ENCODE measurements at regions not wholly inside any gene's neighbourhood (a gene's known extent, or its start where the extent isn't known, plus 50 kb on each side); places are given as distances from the start of the nearest gene placed in this dataset.

DNA sequence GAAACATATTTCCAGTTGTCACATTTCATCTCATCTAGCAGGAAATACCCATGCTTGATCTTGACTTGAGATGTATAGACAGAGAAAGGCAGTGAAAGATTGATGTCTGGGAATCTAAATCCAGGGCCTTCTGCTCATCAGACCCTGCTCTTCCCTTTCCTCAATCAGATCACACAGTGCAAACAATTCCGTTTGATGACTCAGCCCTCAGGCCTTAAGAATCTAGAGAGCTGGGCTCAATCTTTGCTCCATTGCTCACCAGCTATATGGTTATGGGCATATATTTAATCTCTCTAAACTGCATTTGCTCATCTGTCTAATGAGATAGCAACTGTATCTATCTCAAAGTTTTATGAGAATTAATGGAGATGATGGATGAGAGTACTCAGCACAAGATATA lies 201.8 kb upstream of the CCDC196 start:
- Histone ChIP-seq H3K36me3 (ENCODE audit: control insufficient read depth, insufficient read depth, low read length) (no peaks in the 10 kb centered on the region), H3K4me1 (ENCODE audit: control insufficient read depth, insufficient read depth, low read length, poor library complexity, severe bottlenecking) (no peaks in the 10 kb centered on the region), H3K4me3 (ENCODE audit: low read depth, low read length) (no peak overlapping the region), H3K27me3 (ENCODE audit: control insufficient read depth, insufficient read depth, low read length) (no peaks in the 10 kb centered on the region), H3K9me3 (ENCODE audit: control insufficient read depth in 2 of 2, low read length in 2 of 2) (no peaks in the 10 kb centered on the region), H3K27ac (ENCODE audit: insufficient read depth, low read length, poor library complexity, severe bottlenecking) (no peak overlapping the region)
- peaks cover 17% of the 10 kb centered on the region for H3K27me3 Mint-ChIP-seq
- no peak for DNase-seq
- H3K27ac Mint-ChIP-seq = no peak overlapping the region
- H3K4me3 Mint-ChIP-seq = no peak overlapping the region
- H3K36me3 Mint-ChIP-seq = peaks cover 5% of the 10 kb centered on the region
- no peak for ATAC-seq (ENCODE audit: low read depth in 2 of 2)
- peaks cover 0 to 9% (median 2%) of the 10 kb centered on the region in 7 donors for H3K9me3 Mint-ChIP-seq
- no peaks in the 10 kb centered on the region for H3K4me1 Mint-ChIP-seq

DNA sequence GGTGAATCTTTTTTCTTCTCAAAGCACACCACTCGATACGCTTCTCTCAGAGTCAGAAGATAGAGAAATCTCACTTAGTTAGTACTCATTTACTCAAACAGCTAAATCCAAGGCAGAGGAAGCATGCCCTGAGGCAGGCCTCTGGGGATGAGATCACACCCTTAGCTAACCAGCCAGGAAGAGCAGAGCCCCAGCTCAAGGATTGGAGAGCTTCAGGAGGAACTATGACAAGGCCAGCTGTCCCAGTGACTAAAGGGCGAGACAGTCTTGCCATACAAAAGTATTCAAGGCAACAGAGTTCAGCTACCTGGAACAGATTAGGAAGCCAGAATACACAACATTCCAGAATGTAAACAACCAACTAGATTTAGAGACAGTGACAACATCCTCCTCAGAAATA lies 197.7 kb upstream of the CCDC196 start:
- DNase-seq (no peak), ATAC-seq (ENCODE audit: low read depth in 2 of 2) (no peak)
- Mint-ChIP-seq H3K4me3 (no peak overlapping the region), H3K27me3 (peaks cover 13% of the 10 kb centered on the region), H3K4me1 (no peaks in the 10 kb centered on the region), H3K27ac (no peak overlapping the region), H3K36me3 (peaks cover 5% of the 10 kb centered on the region), H3K9me3 (peaks cover 0 to 5% (median 3%) of the 10 kb centered on the region in 7 donors)
- no peaks in the 10 kb centered on the region for H3K9me3 ChIP-seq (ENCODE audit: control insufficient read depth in 2 of 2, low read length in 2 of 2)
- H3K27ac ChIP-seq (ENCODE audit: insufficient read depth, low read length, poor library complexity, severe bottlenecking) = no peak overlapping the region
- H3K36me3 ChIP-seq (ENCODE audit: control insufficient read depth, insufficient read depth, low read length) = no peaks in the 10 kb centered on the region
- no peaks in the 10 kb centered on the region for H3K27me3 ChIP-seq (ENCODE audit: control insufficient read depth, insufficient read depth, low read length)
- H3K4me3 ChIP-seq (ENCODE audit: low read depth, low read length) = no peak overlapping the region
- H3K4me1 ChIP-seq (ENCODE audit: control insufficient read depth, insufficient read depth, low read length, poor library complexity, severe bottlenecking) = no peaks in the 10 kb centered on the region

DNA sequence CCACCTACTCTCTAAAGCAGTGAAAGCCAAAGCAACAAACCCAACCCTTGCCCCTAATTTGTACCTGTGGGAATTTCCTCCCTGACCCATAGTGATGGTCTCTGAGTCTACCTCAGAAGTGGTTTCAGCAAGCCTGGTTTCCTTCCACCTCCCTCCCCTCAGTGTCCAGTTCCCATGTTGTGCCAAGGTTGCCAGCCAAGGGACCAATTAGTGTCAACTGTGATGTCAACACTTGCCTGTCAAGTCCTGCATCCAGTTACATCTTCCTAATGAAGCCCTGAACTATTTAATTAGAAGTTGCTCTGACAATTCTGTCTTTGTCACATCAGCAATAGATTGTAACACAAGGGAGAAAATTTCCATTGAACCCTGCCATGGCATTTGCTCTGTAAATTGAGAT lies 194.4 kb upstream of the CCDC196 start:
- DNase-seq = no peak
- Histone ChIP-seq H3K4me1 (ENCODE audit: control insufficient read depth, insufficient read depth, low read length, poor library complexity, severe bottlenecking) (no peaks in the 10 kb centered on the region), H3K27ac (ENCODE audit: insufficient read depth, low read length, poor library complexity, severe bottlenecking) (no peak overlapping the region), H3K27me3 (ENCODE audit: control insufficient read depth, insufficient read depth, low read length) (no peaks in the 10 kb centered on the region), H3K36me3 (ENCODE audit: control insufficient read depth, insufficient read depth, low read length) (no peaks in the 10 kb centered on the region), H3K9me3 (ENCODE audit: control insufficient read depth in 2 of 2, low read length in 2 of 2) (no peaks in the 10 kb centered on the region), H3K4me3 (ENCODE audit: low read depth, low read length) (no peak overlapping the region)
- H3K9me3 Mint-ChIP-seq = peaks cover 0 to 7% (median 4%) of the 10 kb centered on the region in 7 donors
- ATAC-seq (ENCODE audit: low read depth in 2 of 2) = no peak
- peaks cover 0 to 4% (median under 1%) of the 10 kb centered on the region in 4 donors for H3K4me1 Mint-ChIP-seq
- H3K27ac Mint-ChIP-seq = peak overlapping the region in 1 of 3 donors; percentile 56
- H3K27me3 Mint-ChIP-seq = peaks cover 7% of the 10 kb centered on the region
- H3K36me3 Mint-ChIP-seq = peaks cover 4% of the 10 kb centered on the region
- no peak overlapping the region for H3K4me3 Mint-ChIP-seq

DNA sequence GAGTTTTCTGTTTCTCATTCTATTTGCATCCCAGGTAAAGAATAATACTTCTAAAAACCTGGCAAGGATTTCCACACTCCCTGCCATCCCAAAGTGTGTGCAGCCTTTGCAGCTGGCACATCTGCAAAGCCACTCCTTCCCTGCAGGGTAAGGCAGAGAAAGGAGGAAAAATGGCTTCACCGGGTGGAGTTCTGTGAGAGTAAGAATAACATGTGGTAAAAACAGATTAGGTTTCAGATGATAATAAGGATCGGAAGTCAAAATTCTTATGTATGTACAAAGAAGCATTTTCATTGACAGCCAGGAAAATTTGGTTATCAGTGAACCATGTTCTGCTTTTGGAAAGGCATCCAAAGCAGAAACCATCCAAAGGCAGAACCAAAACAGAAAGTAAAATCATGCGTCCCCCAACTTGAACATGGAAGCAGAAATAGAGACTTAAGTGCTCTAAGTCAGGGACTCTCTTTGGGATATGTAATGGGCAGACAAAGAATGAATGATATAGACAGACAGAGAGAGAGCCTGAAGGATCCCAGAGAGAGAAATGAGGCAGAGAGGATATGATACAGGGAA lies 192.6 kb upstream of the CCDC196 start:
- Histone ChIP-seq H3K27ac (ENCODE audit: insufficient read depth, low read length, poor library complexity, severe bottlenecking) (no peak overlapping the region), H3K4me3 (ENCODE audit: low read depth, low read length) (no peak overlapping the region), H3K27me3 (ENCODE audit: control insufficient read depth, insufficient read depth, low read length) (no peaks in the 10 kb centered on the region), H3K9me3 (ENCODE audit: control insufficient read depth in 2 of 2, low read length in 2 of 2) (no peaks in the 10 kb centered on the region), H3K36me3 (ENCODE audit: control insufficient read depth, insufficient read depth, low read length) (no peaks in the 10 kb centered on the region), H3K4me1 (ENCODE audit: control insufficient read depth, insufficient read depth, low read length, poor library complexity, severe bottlenecking) (no peaks in the 10 kb centered on the region)
- ATAC-seq (ENCODE audit: low read depth in 2 of 2) (no peak), DNase-seq (peak in 1 of 3 donors; percentile 8)
- Mint-ChIP-seq H3K36me3 (no peaks in the 10 kb centered on the region), H3K4me1 (peaks cover 0 to 4% (median under 1%) of the 10 kb centered on the region in 4 donors), H3K9me3 (peaks cover 0 to 9% (median 3%) of the 10 kb centered on the region in 7 donors), H3K27me3 (no peaks in the 10 kb centered on the region), H3K4me3 (no peak overlapping the region), H3K27ac (peak overlapping the region in 1 of 3 donors; percentile 5)

DNA sequence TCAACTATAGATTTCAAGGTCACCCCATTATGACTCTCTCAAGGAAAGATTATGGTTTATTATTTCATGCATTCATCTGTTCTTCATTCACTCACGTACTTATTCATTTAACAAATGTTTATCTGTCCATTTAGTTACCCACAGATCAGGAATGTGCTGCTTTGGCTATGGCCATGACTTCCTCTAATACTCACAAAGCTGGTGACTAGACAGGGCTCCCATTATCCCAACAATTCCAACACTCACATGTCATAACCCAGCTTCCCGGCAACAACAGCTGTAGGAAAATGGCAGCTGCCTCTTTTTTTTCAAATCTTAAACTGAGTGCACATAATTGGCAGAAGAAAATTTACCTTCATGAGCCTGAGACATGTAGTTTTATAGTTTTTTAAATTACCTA lies 190.8 kb upstream of the CCDC196 start:
- Histone ChIP-seq H3K4me1 (ENCODE audit: control insufficient read depth, insufficient read depth, low read length, poor library complexity, severe bottlenecking) (no peaks in the 10 kb centered on the region), H3K4me3 (ENCODE audit: low read depth, low read length) (no peak overlapping the region), H3K27ac (ENCODE audit: insufficient read depth, low read length, poor library complexity, severe bottlenecking) (no peak overlapping the region), H3K27me3 (ENCODE audit: control insufficient read depth, insufficient read depth, low read length) (no peaks in the 10 kb centered on the region), H3K36me3 (ENCODE audit: control insufficient read depth, insufficient read depth, low read length) (no peaks in the 10 kb centered on the region), H3K9me3 (ENCODE audit: control insufficient read depth in 2 of 2, low read length in 2 of 2) (no peaks in the 10 kb centered on the region)
- Mint-ChIP-seq H3K4me1 (peaks cover 0 to 4% (median under 1%) of the 10 kb centered on the region in 4 donors), H3K27ac (no peak overlapping the region), H3K36me3 (no peaks in the 10 kb centered on the region), H3K4me3 (no peak overlapping the region), H3K27me3 (no peaks in the 10 kb centered on the region), H3K9me3 (peaks cover 0 to 14% (median 3%) of the 10 kb centered on the region in 7 donors)
- DNase-seq (no peak), ATAC-seq (ENCODE audit: low read depth in 2 of 2) (no peak)

DNA sequence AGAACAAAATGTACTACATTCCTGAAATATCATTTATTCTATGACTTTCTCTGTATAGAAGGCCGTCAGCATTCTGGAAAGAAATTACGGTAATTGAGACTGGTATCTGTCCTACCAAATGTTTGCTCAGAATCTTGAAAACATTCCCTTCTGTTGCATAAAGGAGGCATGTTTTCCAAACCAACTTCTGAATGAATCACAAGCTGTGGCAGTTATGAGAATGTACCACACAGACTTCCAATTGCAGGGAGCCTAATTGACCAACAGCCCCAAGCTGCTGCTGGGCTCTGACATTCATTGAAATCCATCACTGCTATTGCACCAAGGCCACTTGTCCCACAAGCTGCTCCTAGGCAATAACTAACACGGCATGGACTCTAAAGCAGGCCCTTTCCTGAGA lies 185.3 kb upstream of the CCDC196 start:
- Mint-ChIP-seq H3K4me3 (no peak overlapping the region), H3K27me3 (no peaks in the 10 kb centered on the region), H3K36me3 (peaks cover 5% of the 10 kb centered on the region), H3K4me1 (no peaks in the 10 kb centered on the region), H3K27ac (no peak overlapping the region), H3K9me3 (peaks cover 0 to 19% (median 2%) of the 10 kb centered on the region in 7 donors)
- ATAC-seq (ENCODE audit: low read depth in 2 of 2) = no peak
- no peak for DNase-seq
- no peaks in the 10 kb centered on the region for H3K4me1 ChIP-seq (ENCODE audit: control insufficient read depth, insufficient read depth, low read length, poor library complexity, severe bottlenecking)
- no peaks in the 10 kb centered on the region for H3K36me3 ChIP-seq (ENCODE audit: control insufficient read depth, insufficient read depth, low read length)
- no peaks in the 10 kb centered on the region for H3K27me3 ChIP-seq (ENCODE audit: control insufficient read depth, insufficient read depth, low read length)
- no peak overlapping the region for H3K27ac ChIP-seq (ENCODE audit: insufficient read depth, low read length, poor library complexity, severe bottlenecking)
- H3K9me3 ChIP-seq (ENCODE audit: control insufficient read depth in 2 of 2, low read length in 2 of 2) = peaks cover 0 to 1% of the 10 kb centered on the region in 2 experiments
- no peak overlapping the region for H3K4me3 ChIP-seq (ENCODE audit: low read depth, low read length)

DNA sequence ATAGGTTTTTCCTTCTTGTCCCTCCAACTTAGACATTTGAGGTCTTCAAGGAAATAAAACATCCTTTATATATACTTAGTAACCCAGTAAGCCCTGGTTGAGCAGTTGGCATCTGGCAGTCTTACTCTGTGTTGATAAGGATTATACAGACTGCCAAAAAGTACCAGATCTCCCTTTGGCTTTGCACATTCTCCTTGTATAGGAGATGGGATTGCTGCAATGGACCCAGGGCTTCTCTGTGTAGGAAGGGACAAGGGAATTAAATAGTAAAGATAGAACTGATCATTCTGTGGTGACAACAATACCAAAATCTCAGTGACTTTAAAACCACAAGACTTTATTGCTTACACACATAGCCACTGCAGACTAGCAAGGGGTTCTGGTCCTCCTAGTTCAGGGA lies 180.1 kb upstream of the CCDC196 start:
- Histone ChIP-seq H3K4me3 (ENCODE audit: low read depth, low read length) (no peak overlapping the region), H3K27ac (ENCODE audit: insufficient read depth, low read length, poor library complexity, severe bottlenecking) (no peak overlapping the region), H3K27me3 (ENCODE audit: control insufficient read depth, insufficient read depth, low read length) (no peaks in the 10 kb centered on the region), H3K9me3 (ENCODE audit: control insufficient read depth in 2 of 2, low read length in 2 of 2) (no peaks in the 10 kb centered on the region), H3K4me1 (ENCODE audit: control insufficient read depth, insufficient read depth, low read length, poor library complexity, severe bottlenecking) (no peaks in the 10 kb centered on the region), H3K36me3 (ENCODE audit: control insufficient read depth, insufficient read depth, low read length) (no peaks in the 10 kb centered on the region)
- peaks cover 0 to 15% (median 4%) of the 10 kb centered on the region in 7 donors for H3K9me3 Mint-ChIP-seq
- no peak overlapping the region for H3K27ac Mint-ChIP-seq
- no peak overlapping the region for H3K4me3 Mint-ChIP-seq
- DNase-seq (no peak), ATAC-seq (ENCODE audit: low read depth in 2 of 2) (no peak)
- peaks cover 16% of the 10 kb centered on the region for H3K36me3 Mint-ChIP-seq
- no peaks in the 10 kb centered on the region for H3K27me3 Mint-ChIP-seq
- no peaks in the 10 kb centered on the region for H3K4me1 Mint-ChIP-seq

DNA sequence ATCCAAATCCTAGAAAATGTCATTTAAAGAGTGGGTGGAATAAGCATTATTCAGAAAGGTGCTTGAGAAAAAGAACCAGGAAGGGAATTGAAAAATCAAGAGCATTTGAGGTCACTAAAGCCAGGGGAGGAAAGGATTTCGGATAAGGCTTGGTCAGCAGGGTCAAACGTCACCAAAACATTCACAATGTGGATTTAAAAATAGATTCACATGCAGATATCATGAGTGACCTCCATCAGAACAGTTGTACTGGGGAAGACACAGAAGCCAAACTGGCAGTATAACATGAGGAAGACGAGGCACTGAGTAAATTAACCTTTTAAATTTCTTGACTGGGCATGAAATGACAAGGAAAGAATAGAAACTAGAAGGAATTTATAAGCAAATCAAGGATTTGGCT lies 175.1 kb upstream of the CCDC196 start:
- peaks cover 0 to 11% (median 3%) of the 10 kb centered on the region in 7 donors for H3K9me3 Mint-ChIP-seq
- H3K4me1 Mint-ChIP-seq = no peaks in the 10 kb centered on the region
- Histone ChIP-seq H3K4me3 (ENCODE audit: low read depth, low read length) (no peak overlapping the region), H3K27ac (ENCODE audit: insufficient read depth, low read length, poor library complexity, severe bottlenecking) (no peak overlapping the region), H3K36me3 (ENCODE audit: control insufficient read depth, insufficient read depth, low read length) (no peaks in the 10 kb centered on the region), H3K27me3 (ENCODE audit: control insufficient read depth, insufficient read depth, low read length) (no peaks in the 10 kb centered on the region), H3K4me1 (ENCODE audit: control insufficient read depth, insufficient read depth, low read length, poor library complexity, severe bottlenecking) (no peaks in the 10 kb centered on the region), H3K9me3 (ENCODE audit: control insufficient read depth in 2 of 2, low read length in 2 of 2) (no peaks in the 10 kb centered on the region)
- no peak overlapping the region for H3K4me3 Mint-ChIP-seq
- no peaks in the 10 kb centered on the region for H3K27me3 Mint-ChIP-seq
- no peak for ATAC-seq (ENCODE audit: low read depth in 2 of 2)
- peaks cover 11% of the 10 kb centered on the region for H3K36me3 Mint-ChIP-seq
- no peak for DNase-seq
- no peak overlapping the region for H3K27ac Mint-ChIP-seq

All from CD4-positive, CD25-positive, alpha-beta regulatory T cell (primary cell).